ENCODE measurements at regions not wholly inside any gene's neighbourhood (a gene's known extent, or its start where the extent isn't known, plus 50 kb on each side); places are given as distances from the start of the nearest gene placed in this dataset.

GRCh38 chr2:161103451-161103831 lies 56.8 kb upstream of the TANK start:
- DNase-seq (ENCODE audit: low spot score) = no peak

GRCh38 chr2:161104054-161104553 lies 56.1 kb upstream of the TANK start:
- DNase-seq (ENCODE audit: low spot score) = no peak

- DNase-seq (ENCODE audit: low spot score) = no peak
Observed at GRCh38 chr2:161107265-161107664, 53.0 kb upstream of the TANK start.

Data from A172 (cell line).